T-helper 1 cell treated with Interleukin-12 subunit alpha and Interleukin-12 subunit beta and Interleukin-4 antibody, amounts not matched to agents 30 μg/mL and 1 μg/mL, for 36 hours (primary cell): ENCODE measurements at regions not wholly inside any gene's neighbourhood (a gene's known extent, or its start where the extent isn't known, plus 50 kb on each side); places are given as distances from the start of the nearest gene placed in this dataset.

ENCODE experiments used
- H3K27ac Mint-ChIP-seq: one replicate; pipeline ENCODE4 v1.8.0; 2021; ENCODE audit warnings: mild to moderate bottlenecking, mixed read lengths
- H3K27me3 Mint-ChIP-seq: one replicate; pipeline ENCODE4 v1.8.0; 2021; ENCODE audit warnings: low read depth, mixed read lengths
- H3K36me3 Mint-ChIP-seq: one replicate; pipeline ENCODE4 v1.8.0; 2021; ENCODE audit warnings: low read depth, mixed read lengths
- H3K4me1 Mint-ChIP-seq: one replicate; pipeline ENCODE4 v1.8.0; 2021; ENCODE audit warnings: low read depth, mixed read lengths
- H3K4me3 Mint-ChIP-seq: one replicate; pipeline ENCODE4 v1.8.0; 2021; ENCODE audit warnings: mild to moderate bottlenecking, moderate library complexity, mixed read lengths
- H3K9me3 Mint-ChIP-seq: one replicate; pipeline ENCODE4 v1.8.0; 2021; ENCODE audit warnings: mixed read lengths

GRCh38 chr10:130578532-130579289, 442.5 kb downstream of the GLRX3 start:
- no peak overlapping the region for H3K4me3 Mint-ChIP-seq
- H3K27ac Mint-ChIP-seq, result no peak overlapping the region
- H3K4me1 Mint-ChIP-seq, result no peaks in the 10 kb centered on the region
- H3K27me3 Mint-ChIP-seq, result no peaks in the 10 kb centered on the region
- no peaks in the 10 kb centered on the region for H3K9me3 Mint-ChIP-seq
- no peaks in the 10 kb centered on the region for H3K36me3 Mint-ChIP-seq

DNA sequence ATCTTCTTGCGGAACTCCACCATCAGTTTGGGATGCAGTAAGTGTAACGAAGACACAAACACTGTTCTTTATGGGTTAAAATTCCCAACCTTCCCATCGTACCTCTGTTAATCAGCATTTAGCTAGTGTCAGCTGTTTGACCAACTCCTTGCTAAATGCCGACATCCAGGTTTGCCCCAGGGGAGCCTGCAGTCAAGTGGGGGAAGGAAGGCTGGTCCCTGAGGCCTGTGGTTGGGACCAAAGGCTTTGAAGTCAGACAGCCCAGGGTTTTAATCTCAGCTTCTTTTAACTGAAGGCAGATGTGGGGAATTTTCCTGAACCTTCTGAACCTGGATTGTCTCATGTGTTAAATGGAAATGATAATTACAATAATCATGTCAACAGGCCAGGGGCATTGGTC, 443.7 kb downstream of the GLRX3 start:
- Mint-ChIP-seq H3K27me3 (no peaks in the 10 kb centered on the region), H3K4me1 (no peaks in the 10 kb centered on the region), H3K27ac (no peak overlapping the region), H3K4me3 (no peak overlapping the region), H3K36me3 (no peaks in the 10 kb centered on the region), H3K9me3 (no peaks in the 10 kb centered on the region)

- Mint-ChIP-seq H3K36me3 (no peaks in the 10 kb centered on the region), H3K4me1 (no peaks in the 10 kb centered on the region), H3K27me3 (no peaks in the 10 kb centered on the region), H3K9me3 (no peaks in the 10 kb centered on the region), H3K27ac (no peak overlapping the region), H3K4me3 (no peak overlapping the region)
These were observed 444.8 kb downstream of the GLRX3 start for GRCh38 chr10:130580975-130581374.

GRCh38 chr10:130587718-130588117, 451.5 kb downstream of the GLRX3 start:
- no peaks in the 10 kb centered on the region for H3K27me3 Mint-ChIP-seq
- no peak overlapping the region for H3K4me3 Mint-ChIP-seq
- no peaks in the 10 kb centered on the region for H3K9me3 Mint-ChIP-seq
- H3K36me3 Mint-ChIP-seq, result no peaks in the 10 kb centered on the region
- H3K4me1 Mint-ChIP-seq, result no peaks in the 10 kb centered on the region
- H3K27ac Mint-ChIP-seq, result no peak overlapping the region

- no peaks in the 10 kb centered on the region for H3K27me3 Mint-ChIP-seq
- H3K4me1 Mint-ChIP-seq, result no peaks in the 10 kb centered on the region
- H3K36me3 Mint-ChIP-seq, result no peaks in the 10 kb centered on the region
- H3K27ac Mint-ChIP-seq, result no peak overlapping the region
- no peak overlapping the region for H3K4me3 Mint-ChIP-seq
- H3K9me3 Mint-ChIP-seq, result no peaks in the 10 kb centered on the region
These were observed 469.8 kb downstream of the GLRX3 start for GRCh38 chr10:130606001-130606405.

GRCh38 chr10:130607366-130607765, 471.2 kb downstream of the GLRX3 start:
- no peaks in the 10 kb centered on the region for H3K9me3 Mint-ChIP-seq
- no peaks in the 10 kb centered on the region for H3K36me3 Mint-ChIP-seq
- no peak overlapping the region for H3K4me3 Mint-ChIP-seq
- H3K27ac Mint-ChIP-seq, result no peak overlapping the region
- H3K4me1 Mint-ChIP-seq, result no peaks in the 10 kb centered on the region
- H3K27me3 Mint-ChIP-seq, result no peaks in the 10 kb centered on the region

DNA sequence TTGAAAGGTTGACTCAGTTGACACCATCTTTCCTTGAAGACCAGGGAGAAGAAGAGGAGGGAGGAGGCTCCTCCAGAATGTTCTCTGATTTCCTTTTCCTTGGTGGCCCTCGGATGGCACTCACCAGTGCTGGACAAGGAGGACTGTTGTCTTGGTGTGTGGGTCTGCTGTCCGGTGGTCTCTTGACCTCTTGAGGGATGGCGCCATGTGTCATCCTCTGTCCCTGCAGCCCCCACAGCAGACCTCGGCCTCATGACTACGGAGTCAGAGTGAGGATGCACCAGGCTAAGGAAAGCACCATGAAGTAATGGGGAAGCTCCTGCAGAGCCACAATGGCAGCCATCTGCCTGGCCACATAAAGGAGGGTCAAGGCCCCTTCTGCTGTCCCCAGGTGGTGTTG, 475.0 kb downstream of the GLRX3 start:
- no peak overlapping the region for H3K27ac Mint-ChIP-seq
- H3K27me3 Mint-ChIP-seq, result no peaks in the 10 kb centered on the region
- no peaks in the 10 kb centered on the region for H3K9me3 Mint-ChIP-seq
- no peaks in the 10 kb centered on the region for H3K4me1 Mint-ChIP-seq
- H3K4me3 Mint-ChIP-seq, result no peak overlapping the region
- no peaks in the 10 kb centered on the region for H3K36me3 Mint-ChIP-seq

GRCh38 chr10:130615457-130615856, 479.3 kb downstream of the GLRX3 start:
- no peaks in the 10 kb centered on the region for H3K9me3 Mint-ChIP-seq
- no peak overlapping the region for H3K4me3 Mint-ChIP-seq
- H3K4me1 Mint-ChIP-seq, result no peaks in the 10 kb centered on the region
- no peaks in the 10 kb centered on the region for H3K36me3 Mint-ChIP-seq
- H3K27ac Mint-ChIP-seq, result no peak overlapping the region
- no peaks in the 10 kb centered on the region for H3K27me3 Mint-ChIP-seq

DNA sequence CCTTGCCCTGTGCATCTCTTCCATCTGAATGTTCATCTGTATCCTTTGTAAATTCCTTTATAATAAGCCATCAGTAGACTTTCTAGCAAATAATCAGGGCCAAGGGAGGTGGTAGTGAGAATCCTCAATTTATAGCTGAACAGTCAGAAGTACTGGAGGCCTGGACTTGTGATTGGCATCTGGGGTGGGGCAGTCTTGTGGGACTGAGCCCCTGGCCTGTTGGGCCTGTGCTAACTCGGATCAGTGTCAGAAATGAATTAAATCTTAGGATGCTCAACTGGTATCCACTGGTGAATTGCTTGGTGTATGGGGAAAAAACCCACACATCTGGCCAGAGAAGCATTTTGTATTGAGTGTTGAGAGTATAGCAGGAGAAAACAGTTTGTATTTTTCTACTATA, 481.8 kb downstream of the GLRX3 start:
- Mint-ChIP-seq H3K4me1 (no peaks in the 10 kb centered on the region), H3K9me3 (no peaks in the 10 kb centered on the region), H3K36me3 (no peaks in the 10 kb centered on the region), H3K27ac (no peak overlapping the region), H3K27me3 (no peaks in the 10 kb centered on the region), H3K4me3 (no peak overlapping the region)

DNA sequence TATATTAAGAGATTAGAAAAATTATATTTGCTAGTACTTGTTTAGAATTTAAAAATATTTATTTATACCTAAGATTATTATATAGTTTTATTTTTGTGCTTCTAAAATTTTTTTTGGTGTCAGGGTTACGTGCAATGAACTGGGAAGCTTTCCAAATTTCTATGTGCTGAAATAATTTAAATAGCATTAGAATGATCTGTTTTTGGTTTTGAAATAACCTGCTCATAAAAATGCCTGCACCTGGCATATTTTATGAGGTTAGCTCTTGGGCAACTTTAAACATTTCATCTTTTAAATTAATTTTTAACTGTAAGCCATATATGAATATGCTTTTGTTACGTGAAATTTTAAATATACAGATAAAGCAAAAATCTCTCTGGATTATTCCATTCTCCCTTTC, 482.5 kb downstream of the GLRX3 start:
- Mint-ChIP-seq H3K4me3 (no peak overlapping the region), H3K27ac (no peak overlapping the region), H3K27me3 (no peaks in the 10 kb centered on the region), H3K36me3 (no peaks in the 10 kb centered on the region), H3K4me1 (no peaks in the 10 kb centered on the region), H3K9me3 (no peaks in the 10 kb centered on the region)

- no peaks in the 10 kb centered on the region for H3K4me1 Mint-ChIP-seq
- H3K36me3 Mint-ChIP-seq, result no peaks in the 10 kb centered on the region
- peaks cover 5% of the 10 kb centered on the region for H3K27me3 Mint-ChIP-seq
- no peak overlapping the region for H3K27ac Mint-ChIP-seq
- H3K4me3 Mint-ChIP-seq, result no peak overlapping the region
- peaks cover 5% of the 10 kb centered on the region for H3K9me3 Mint-ChIP-seq
These were observed 485.1 kb downstream of the GLRX3 start for GRCh38 chr10:130621231-130621775.

DNA sequence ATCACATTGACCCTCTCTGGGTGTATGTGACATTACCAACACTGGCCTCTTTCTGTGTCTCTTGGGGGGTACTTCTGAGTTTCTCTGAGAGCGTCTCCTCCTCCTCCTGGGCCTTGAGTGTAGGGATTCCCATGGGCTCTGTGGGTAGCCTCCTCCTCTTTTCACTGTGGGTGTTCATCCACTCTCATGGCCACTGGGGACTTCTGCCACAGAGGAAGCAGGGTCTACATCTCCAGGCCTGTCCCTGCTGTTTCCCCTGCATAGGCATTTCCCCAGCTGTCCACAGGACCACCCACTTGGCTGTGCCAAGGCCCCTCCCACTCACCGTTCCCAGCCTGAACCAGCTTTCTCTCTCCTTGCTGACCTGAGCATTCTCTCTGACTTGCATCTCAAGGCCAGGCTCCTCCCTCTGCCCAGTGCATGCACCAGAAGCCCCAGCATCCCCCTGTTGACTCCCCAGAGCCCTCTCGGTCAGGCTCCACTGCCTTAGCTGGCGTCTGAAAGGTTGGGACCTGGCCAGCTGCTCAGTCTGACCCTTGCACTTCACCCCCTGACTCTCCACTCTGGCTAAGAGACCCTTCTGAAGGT, 487.6 kb downstream of the GLRX3 start:
- Mint-ChIP-seq H3K4me3 (no peak overlapping the region), H3K9me3 (peaks cover 7% of the 10 kb centered on the region), H3K27ac (no peak overlapping the region), H3K4me1 (no peaks in the 10 kb centered on the region), H3K27me3 (peaks cover 5% of the 10 kb centered on the region), H3K36me3 (no peaks in the 10 kb centered on the region)

DNA sequence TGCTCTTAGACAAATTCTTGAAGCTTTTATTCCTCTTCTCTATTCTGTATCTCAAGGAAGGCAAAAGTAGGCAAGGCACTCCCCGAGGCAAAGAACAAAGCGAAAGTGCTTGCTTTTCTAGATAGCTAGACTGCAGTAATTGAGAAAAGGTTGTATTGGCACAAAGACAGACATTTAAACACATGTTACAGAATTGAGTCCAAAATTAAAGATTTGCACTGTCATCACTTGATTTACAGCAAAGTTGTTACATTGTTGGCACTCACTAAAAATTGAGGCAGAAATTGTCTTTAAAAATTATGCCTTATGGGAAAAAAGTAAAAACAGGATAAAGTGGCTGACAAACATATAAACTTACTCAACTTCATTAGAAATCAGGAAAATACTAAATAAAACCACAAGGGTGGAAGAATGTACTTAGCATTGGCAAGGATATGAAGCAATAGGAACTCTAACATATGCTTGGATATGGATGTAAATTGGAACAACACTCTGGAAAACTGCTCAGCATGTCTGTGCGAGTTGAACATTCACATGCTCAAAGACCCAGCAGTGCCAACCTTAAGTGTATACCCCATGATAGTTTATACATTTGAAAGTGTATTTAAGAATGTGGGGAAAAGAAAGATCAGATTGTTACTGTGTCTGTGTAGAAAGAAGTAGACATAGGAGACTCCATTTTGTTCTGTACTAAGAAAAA, 491.3 kb downstream of the GLRX3 start:
- Mint-ChIP-seq H3K36me3 (no peaks in the 10 kb centered on the region), H3K27ac (no peak overlapping the region), H3K4me3 (no peak overlapping the region), H3K27me3 (peaks cover 5% of the 10 kb centered on the region), H3K9me3 (peaks cover 9% of the 10 kb centered on the region), H3K4me1 (peaks cover 4% of the 10 kb centered on the region)

GRCh38 chr10:130630135-130630534, 493.9 kb downstream of the GLRX3 start:
- H3K9me3 Mint-ChIP-seq, result peaks cover 7% of the 10 kb centered on the region
- no peaks in the 10 kb centered on the region for H3K36me3 Mint-ChIP-seq
- peaks cover 5% of the 10 kb centered on the region for H3K27me3 Mint-ChIP-seq
- H3K27ac Mint-ChIP-seq, result no peak overlapping the region
- peaks cover 8% of the 10 kb centered on the region for H3K4me1 Mint-ChIP-seq
- no peak overlapping the region for H3K4me3 Mint-ChIP-seq
